Panc1 (cell line): ENCODE measurements at regions not wholly inside any gene's neighbourhood (a gene's known extent, or its start where the extent isn't known, plus 50 kb on each side); places are given as distances from the start of the nearest gene placed in this dataset.

ENCODE experiments used
- CTCF ChIP-seq: fragments of 450-650 bp; IDR thresholded peaks from 2 replicates; pipeline ENCODE4 v1.5.1; 2017; ENCODE audit warnings: mild to moderate bottlenecking
- REST ChIP-seq, 2 experiments: IDR thresholded peaks; 2 replicates each; pipeline ENCODE4 v1.6.1; 2011 to 2012; ENCODE audit warnings: low read depth in 2 of 2, control low read depth in 1 of 2, low read length in 1 of 2, mild to moderate bottlenecking in 1 of 2, moderate library complexity in 1 of 2; ENCODE audit not compliant: insufficient read depth in 1 of 2

- no peak for TF ChIP-seq REST (IDR thresholded peaks at IDR 0.05; ENCODE audit: insufficient read depth in 1 of 2, low read depth in 2 of 2, low read length in 1 of 2)
- no peak for TF ChIP-seq CTCF
Observed at GRCh38 chr17:6322316-6322715, 112.6 kb downstream of the AIPL1 start.
